VCaP (cell line): ENCODE measurements at regions not wholly inside any gene's neighbourhood (a gene's known extent, or its start where the extent isn't known, plus 50 kb on each side); places are given as distances from the start of the nearest gene placed in this dataset.

Experiments used
- H3K27ac ChIP-seq: fragments of 450-650 bp; 2 replicates; pipeline ENCODE4 v1.5.1; 2017
- CTCF ChIP-seq: fragments of 450-650 bp; conservative IDR thresholded peaks from 2 replicates; pipeline ENCODE4 v1.5.1; 2017; ENCODE audit warnings: mild to moderate bottlenecking, moderate library complexity

DNA sequence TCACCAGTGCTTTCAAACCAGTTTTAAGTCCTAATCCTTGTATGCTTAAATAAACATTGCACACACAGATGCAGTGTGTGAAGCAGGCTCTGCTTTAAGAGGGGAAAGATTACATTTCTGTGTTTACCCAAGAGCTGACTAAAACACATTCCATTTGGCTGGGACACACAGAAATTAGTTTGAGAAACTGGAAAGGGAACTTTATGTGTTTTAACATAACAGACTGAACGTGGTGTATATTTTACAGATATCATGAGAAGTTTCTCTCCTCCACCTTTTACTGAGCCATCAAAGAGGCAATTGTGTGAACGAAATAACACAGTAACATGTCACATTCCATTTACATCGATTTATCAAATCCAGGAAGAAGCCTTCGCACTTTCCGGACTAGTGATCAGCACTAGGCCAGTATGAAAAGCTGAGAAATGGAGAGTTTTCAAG lies 121.8 kb downstream of the MAIP1 start:
- no peak for TF ChIP-seq CTCF
- peak overlapping the region; percentile 73 for H3K27ac ChIP-seq

DNA sequence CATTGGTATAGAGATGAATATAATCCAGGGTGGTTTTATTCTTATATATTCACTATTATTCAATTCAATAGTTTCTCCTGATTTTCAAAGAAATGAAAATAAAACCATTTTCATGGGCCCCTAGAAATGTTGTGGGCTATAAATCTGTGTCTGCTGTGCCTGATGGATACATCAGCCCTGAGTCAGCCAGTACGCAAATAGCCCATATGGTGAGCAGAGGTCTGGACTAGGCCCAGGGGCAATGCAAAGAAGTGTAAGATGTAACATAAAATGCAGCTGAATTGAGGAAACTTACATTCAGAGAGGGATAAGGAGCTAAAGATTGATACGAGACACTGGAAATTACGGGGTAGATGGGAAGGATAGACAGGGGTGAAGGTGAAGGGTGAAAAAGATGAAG lies 122.5 kb downstream of the MAIP1 start:
- TF ChIP-seq CTCF = no peak
- H3K27ac ChIP-seq = peak overlapping the region; percentile 73

DNA sequence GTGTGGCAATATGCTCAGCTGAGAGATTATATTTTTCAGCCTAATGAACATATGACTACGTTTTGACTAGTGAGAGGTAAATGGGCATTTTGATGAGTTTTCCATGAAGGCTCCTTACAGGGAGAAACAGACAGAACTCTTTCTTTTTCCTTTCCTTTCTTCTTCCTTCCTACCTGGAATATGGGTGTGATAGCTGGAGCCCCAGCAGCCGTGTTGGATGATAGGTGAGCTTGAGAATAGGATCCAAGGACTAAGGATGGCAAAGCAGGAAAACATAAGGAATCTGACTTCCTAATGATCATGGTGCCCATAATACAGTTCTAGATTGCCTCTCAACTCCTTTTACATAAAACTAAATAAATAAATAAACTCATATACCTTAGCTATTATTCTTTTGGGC lies 124.0 kb downstream of the MAIP1 start:
- no peak overlapping the region for H3K27ac ChIP-seq
- TF ChIP-seq CTCF = no peak

GRCh38 chr2:200081236-200081635 lies 125.9 kb downstream of the MAIP1 start:
- H3K27ac ChIP-seq = no peak overlapping the region
- TF ChIP-seq CTCF = no peak

- TF ChIP-seq CTCF = no peak
- no peak overlapping the region for H3K27ac ChIP-seq
These were observed 126.4 kb downstream of the MAIP1 start for GRCh38 chr2:200081811-200082210.

- no peak overlapping the region for H3K27ac ChIP-seq
- TF ChIP-seq CTCF = no peak
These were observed 128.7 kb downstream of the MAIP1 start for GRCh38 chr2:200084036-200084435.

DNA sequence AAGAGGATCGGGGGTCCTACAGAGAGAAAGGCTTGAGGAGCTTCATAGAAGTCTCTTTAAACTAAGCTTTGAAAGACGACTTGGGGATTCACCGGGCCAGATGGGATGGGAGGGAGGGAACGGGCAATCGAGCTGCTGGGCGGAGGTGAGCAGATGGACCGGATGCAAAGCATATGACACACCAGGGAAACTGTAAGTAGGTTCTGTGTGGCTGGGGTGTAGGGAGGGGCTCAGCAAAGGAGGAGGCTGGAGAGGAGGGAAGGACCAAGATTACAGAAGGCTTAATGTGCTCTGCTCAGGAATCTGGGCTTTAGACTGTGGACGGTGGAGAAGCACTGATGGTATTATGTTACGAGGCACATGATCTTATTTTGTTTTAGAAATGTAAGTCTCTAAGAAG lies 131.5 kb downstream of the MAIP1 start:
- H3K27ac ChIP-seq = no peak overlapping the region
- no peak for TF ChIP-seq CTCF

- H3K27ac ChIP-seq = no peak overlapping the region
- no peak for TF ChIP-seq CTCF
These were observed 132.1 kb downstream of the MAIP1 start for GRCh38 chr2:200087451-200087850.
